GM23338 (cell line): ENCODE measurements at regions not wholly inside any gene's neighbourhood (a gene's known extent, or its start where the extent isn't known, plus 50 kb on each side); places are given as distances from the start of the nearest gene placed in this dataset.

ENCODE experiments used
- ATAC-seq: fragments of 200-7000 bp; cut with Tn5 transposase; 3 replicates; pipeline ENCODE4 v1.9.1; 2020
- DNase-seq: peaks from one replicate; pipeline ENCODE4 v3.0.0-alpha.2; 2015; ENCODE audit warnings: low spot score
- H2AFZ ChIP-seq: fragments of 200-600 bp; sonication (generic); 2 replicates; pipeline ENCODE4 v1.8.0; 2016; ENCODE audit warnings: antibody characterized with exemption, mild to moderate bottlenecking, moderate library complexity
- H3F3A ChIP-seq: fragments of 200-600 bp; sonication (generic); replicated peaks from 2 replicates; pipeline ENCODE4 v1.8.0; 2017; ENCODE audit warnings: antibody characterized with exemption, mixed run types, low read depth
- H3K27ac ChIP-seq: fragments of 200-600 bp; sonication (generic); 2 replicates; pipeline ENCODE4 v1.6.1; 2016; ENCODE audit warnings: low read depth
- H3K27me3 ChIP-seq: fragments of 200-600 bp; sonication (generic); 2 replicates; pipeline ENCODE4 v1.8.0; 2016; ENCODE audit warnings: mild to moderate bottlenecking, mixed run types, moderate library complexity; ENCODE audit not compliant: insufficient read depth
- H3K36me3 ChIP-seq: fragments of 200-600 bp; sonication (generic); 2 replicates; pipeline ENCODE4 v1.8.0; 2016; ENCODE audit warnings: mild to moderate bottlenecking; ENCODE audit not compliant: insufficient read depth
- H3K4me1 ChIP-seq: fragments of 200-600 bp; sonication (generic); 2 replicates; pipeline ENCODE4 v1.8.0; 2016; ENCODE audit warnings: mild to moderate bottlenecking, moderate library complexity; ENCODE audit not compliant: insufficient read depth
- H3K4me2 ChIP-seq: fragments of 200-600 bp; sonication (generic); 2 replicates; pipeline ENCODE4 v1.7.1; 2017; ENCODE audit warnings: mixed run types
- H3K4me3 ChIP-seq: fragments of 200-600 bp; sonication (generic); 2 replicates; pipeline ENCODE4 v1.6.1; 2016; ENCODE audit warnings: mixed run types
- H3K79me2 ChIP-seq: fragments of 200-600 bp; sonication (generic); replicated peaks from 2 replicates; pipeline ENCODE4 v1.8.0; 2017; ENCODE audit warnings: mild to moderate bottlenecking; ENCODE audit not compliant: insufficient read depth
- H3K9me2 ChIP-seq: fragments of 200-600 bp; sonication (generic); 2 replicates; pipeline ENCODE4 v1.8.0; 2017; ENCODE audit not compliant: insufficient read depth
- H4K20me1 ChIP-seq: fragments of 200-600 bp; sonication (generic); replicated peaks from 2 replicates; pipeline ENCODE4 v1.8.0; 2017; ENCODE audit warnings: mild to moderate bottlenecking; ENCODE audit not compliant: insufficient read depth
- H3K27ac Mint-ChIP-seq: 2 replicates; pipeline ENCODE4 v1.8.0; 2020; ENCODE audit warnings: inconsistent platforms, mild to moderate bottlenecking, moderate library complexity, mixed read lengths
- H3K27me3 Mint-ChIP-seq: 3 replicates; pipeline ENCODE4 v1.8.0; 2022; ENCODE audit warnings: low read depth, mild to moderate bottlenecking, moderate library complexity, mixed read lengths, inconsistent platforms; ENCODE audit not compliant: insufficient read depth, poor library complexity
- H3K36me3 Mint-ChIP-seq: 3 replicates; pipeline ENCODE4 v1.8.0; 2021; ENCODE audit warnings: low read depth, mild to moderate bottlenecking, inconsistent platforms, moderate library complexity, mixed read lengths
- H3K4me1 Mint-ChIP-seq: 3 replicates; pipeline ENCODE4 v1.8.0; 2020; ENCODE audit warnings: mild to moderate bottlenecking, inconsistent platforms, mixed read lengths
- H3K4me3 Mint-ChIP-seq: 3 replicates; pipeline ENCODE4 v1.8.0; 2021; ENCODE audit warnings: moderate library complexity, mild to moderate bottlenecking, inconsistent platforms, mixed read lengths
- H3K9me3 Mint-ChIP-seq: 3 replicates; pipeline ENCODE4 v1.8.0; 2020; ENCODE audit warnings: moderate library complexity, mild to moderate bottlenecking, inconsistent platforms, mixed read lengths
- EZH2 ChIP-seq: fragments of 200-600 bp; sonication (generic); IDR thresholded peaks from one replicate; pipeline ENCODE4 v1.8.0; 2017; ENCODE audit warnings: antibody characterized with exemption, mild to moderate bottlenecking, low read depth; ENCODE audit not compliant: unreplicated experiment
- EZH2phosphoT487 ChIP-seq: fragments of 200-600 bp; sonication (generic); IDR thresholded peaks from one replicate; pipeline ENCODE4 v1.8.1; 2018; ENCODE audit warnings: antibody characterized with exemption; ENCODE audit not compliant: unreplicated experiment
- POLR2AphosphoS5 ChIP-seq: IDR thresholded peaks from 2 replicates; pipeline ENCODE4 v1.6.1; 2016; ENCODE audit warnings: antibody characterized with exemption, low read depth
- REST ChIP-seq: IDR thresholded peaks from one replicate; pipeline ENCODE4 v1.6.1; 2018; ENCODE audit warnings: antibody characterized with exemption; ENCODE audit not compliant: unreplicated experiment
- STAT1 ChIP-seq: IDR thresholded peaks from one replicate; pipeline ENCODE4 v1.6.1; 2016; ENCODE audit warnings: antibody characterized with exemption; ENCODE audit not compliant: unreplicated experiment
- ZNF114 ChIP-seq: fragments of 250-450 bp; sonication (Bioruptor Pico); IDR thresholded peaks from 2 replicates; pipeline ENCODE4 v1.5.0; 2020; ENCODE audit warnings: mild to moderate bottlenecking, moderate library complexity
- ZNF331 ChIP-seq: fragments of 250-450 bp; sonication (Bioruptor Pico); IDR thresholded peaks from 2 replicates; pipeline ENCODE4 v1.5.0; 2020; ENCODE audit warnings: low read depth, mild to moderate bottlenecking, moderate library complexity
- TF ChIP-seq, protein P1 (sequence below): IDR thresholded peaks from 2 replicates; pipeline ENCODE4 v1.6.1; 2016; ENCODE audit warnings: antibody characterized with exemption

DNA sequence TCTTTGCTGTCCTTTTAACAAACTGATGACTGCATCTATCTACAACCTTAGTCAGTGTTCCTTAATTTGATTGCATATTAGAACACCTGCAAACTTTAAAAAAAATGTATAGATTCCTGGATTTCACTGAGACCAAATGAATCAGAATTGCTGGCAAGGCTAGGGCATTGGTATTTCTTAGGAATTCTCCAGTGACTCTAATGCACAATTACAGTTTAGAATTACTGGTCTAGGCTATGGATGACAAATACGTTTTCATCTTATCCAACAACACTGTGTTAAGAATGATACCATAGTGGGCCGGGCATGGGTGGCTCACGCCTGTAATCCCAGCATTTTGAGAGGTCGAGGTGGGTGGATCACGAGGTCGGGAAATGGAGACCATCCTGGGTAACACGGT, 545.9 kb upstream of the RIOK2 start:
- H3K36me3 Mint-ChIP-seq, result no peaks in the 10 kb centered on the region
- Histone ChIP-seq H3K9me2 (no peaks in the 10 kb centered on the region), H3K36me3 (no peaks in the 10 kb centered on the region), H3K27me3 (no peaks in the 10 kb centered on the region), H3K4me3 (no peak overlapping the region), H3K27ac (no peak overlapping the region), H4K20me1 (no peaks in the 10 kb centered on the region), H3K4me1 (no peaks in the 10 kb centered on the region), H3F3A (no peaks in the 10 kb centered on the region), H2AFZ (no peak overlapping the region), H3K4me2 (no peak overlapping the region), H3K79me2 (no peaks in the 10 kb centered on the region)
- H3K9me3 Mint-ChIP-seq, result peaks cover 5% of the 10 kb centered on the region
- H3K4me3 Mint-ChIP-seq, result no peak overlapping the region
- TF ChIP-seq EZH2phosphoT487, result no peak
- H3K27ac Mint-ChIP-seq, result no peak overlapping the region
- ATAC-seq, result no peak
- DNase-seq, result no peak
- no peaks in the 10 kb centered on the region for H3K27me3 Mint-ChIP-seq
- no peaks in the 10 kb centered on the region for H3K4me1 Mint-ChIP-seq

GRCh38 chr5:97729938-97730337, 546.9 kb upstream of the RIOK2 start:
- H3K27me3 Mint-ChIP-seq, result no peaks in the 10 kb centered on the region
- TF ChIP-seq, protein P1, sequence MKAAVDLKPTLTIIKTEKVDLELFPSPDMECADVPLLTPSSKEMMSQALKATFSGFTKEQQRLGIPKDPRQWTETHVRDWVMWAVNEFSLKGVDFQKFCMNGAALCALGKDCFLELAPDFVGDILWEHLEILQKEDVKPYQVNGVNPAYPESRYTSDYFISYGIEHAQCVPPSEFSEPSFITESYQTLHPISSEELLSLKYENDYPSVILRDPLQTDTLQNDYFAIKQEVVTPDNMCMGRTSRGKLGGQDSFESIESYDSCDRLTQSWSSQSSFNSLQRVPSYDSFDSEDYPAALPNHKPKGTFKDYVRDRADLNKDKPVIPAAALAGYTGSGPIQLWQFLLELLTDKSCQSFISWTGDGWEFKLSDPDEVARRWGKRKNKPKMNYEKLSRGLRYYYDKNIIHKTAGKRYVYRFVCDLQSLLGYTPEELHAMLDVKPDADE, result no peak
- TF ChIP-seq EZH2phosphoT487 (no peak), ZNF331 (CRISPR knock-in tag) (no peak), POLR2AphosphoS5 (no peak), STAT1 (no peak), EZH2 (no peak), REST (no peak), ZNF114 (CRISPR knock-in tag) (no peak)
- H3K4me1 ChIP-seq, result no peaks in the 10 kb centered on the region
- no peaks in the 10 kb centered on the region for H3K36me3 Mint-ChIP-seq
- DNase-seq (no peak), ATAC-seq (no peak)
- no peak overlapping the region for H3K4me3 Mint-ChIP-seq
- no peaks in the 10 kb centered on the region for H3K36me3 ChIP-seq
- no peaks in the 10 kb centered on the region for H3F3A ChIP-seq
- no peak overlapping the region for H3K27ac Mint-ChIP-seq
- no peaks in the 10 kb centered on the region for H3K4me1 Mint-ChIP-seq
- H3K79me2 ChIP-seq, result no peaks in the 10 kb centered on the region
- no peak overlapping the region for H2AFZ ChIP-seq
- no peak overlapping the region for H3K4me2 ChIP-seq
- no peaks in the 10 kb centered on the region for H3K27me3 ChIP-seq
- no peaks in the 10 kb centered on the region for H3K9me3 Mint-ChIP-seq
- no peak overlapping the region for H3K4me3 ChIP-seq
- no peaks in the 10 kb centered on the region for H3K9me2 ChIP-seq
- H3K27ac ChIP-seq, result no peak overlapping the region
- H4K20me1 ChIP-seq, result no peaks in the 10 kb centered on the region
